ENCODE measurements at regions not wholly inside any gene's neighbourhood (a gene's known extent, or its start where the extent isn't known, plus 50 kb on each side); places are given as distances from the start of the nearest gene placed in this dataset.
A peak's percentile ranks its signal among the peaks of the same experiment; 100 is the strongest.
"Not testable (repeated sequence)": the region's sequence is repeated elsewhere in the genome, so short reads cannot be mapped to it uniquely, and the experiment has no call there.

GRCh38 chr19:28560786-28561185, 652.2 kb downstream of the UQCRFS1 start:
- ATAC-seq, result no peak
- Mint-ChIP-seq H3K27ac (no peak overlapping the region), H3K4me3 (no peak overlapping the region), H3K27me3 (no peaks in the 10 kb centered on the region), H3K9me3 (no peaks in the 10 kb centered on the region), H3K36me3 (peaks cover 5% of the 10 kb centered on the region), H3K4me1 (ENCODE audit: low read depth in 2 of 2) (peaks cover 6 to 24% of the 10 kb centered on the region in 2 donors)
- no peak for DNase-seq (ENCODE audit: low spot score)

GRCh38 chr19:28558783-28559182, 654.2 kb downstream of the UQCRFS1 start:
- DNase-seq (ENCODE audit: low spot score) (no peak), ATAC-seq (no peak)
- Mint-ChIP-seq H3K4me3 (no peak overlapping the region), H3K27ac (no peak overlapping the region), H3K27me3 (no peaks in the 10 kb centered on the region), H3K9me3 (peaks cover 3% of the 10 kb centered on the region), H3K36me3 (peaks cover 5% of the 10 kb centered on the region), H3K4me1 (ENCODE audit: low read depth in 2 of 2) (peaks cover 13 to 41% of the 10 kb centered on the region in 2 donors)

- H3K4me3 Mint-ChIP-seq, result no peak overlapping the region
- no peaks in the 10 kb centered on the region for H3K27me3 Mint-ChIP-seq
- H3K9me3 Mint-ChIP-seq, result peaks cover 6% of the 10 kb centered on the region
- ATAC-seq (no peak), DNase-seq (ENCODE audit: low spot score) (no peak)
- H3K4me1 Mint-ChIP-seq (ENCODE audit: low read depth in 2 of 2), result peaks cover 26 to 53% of the 10 kb centered on the region in 2 donors
- H3K27ac Mint-ChIP-seq, result peak overlapping the region in 1 of 2 donors; percentile 33
- H3K36me3 Mint-ChIP-seq, result no peaks in the 10 kb centered on the region
Observed at GRCh38 chr19:28556371-28556770, 656.6 kb downstream of the UQCRFS1 start.

DNA sequence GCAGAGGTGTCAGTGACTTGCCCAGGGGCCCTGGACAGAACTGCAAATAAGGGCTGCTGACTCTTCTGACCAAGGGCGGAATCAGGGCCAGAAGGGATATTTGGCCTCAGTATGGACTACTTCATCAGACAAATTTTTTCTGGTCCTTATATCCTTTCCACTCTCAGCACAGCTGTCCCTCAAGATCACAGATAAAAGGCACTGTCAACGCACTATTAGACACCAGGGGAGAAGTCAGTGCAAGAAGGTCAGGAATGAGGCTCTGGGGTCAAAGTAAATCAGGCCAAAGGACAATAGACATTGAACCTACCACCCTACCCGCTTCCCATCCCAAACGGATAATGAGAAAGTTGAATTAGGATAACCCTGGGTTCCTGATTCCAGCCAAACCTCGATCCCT, 657.6 kb downstream of the UQCRFS1 start:
- peaks cover 6% of the 10 kb centered on the region for H3K9me3 Mint-ChIP-seq
- no peaks in the 10 kb centered on the region for H3K36me3 Mint-ChIP-seq
- H3K27me3 Mint-ChIP-seq, result no peaks in the 10 kb centered on the region
- peak overlapping the region in 1 of 2 donors; percentile 33 for H3K27ac Mint-ChIP-seq
- H3K4me3 Mint-ChIP-seq, result no peak overlapping the region
- DNase-seq (ENCODE audit: low spot score) (no peak), ATAC-seq (no peak)
- peaks cover 26 to 50% of the 10 kb centered on the region in 2 donors for H3K4me1 Mint-ChIP-seq (ENCODE audit: low read depth in 2 of 2)

DNA sequence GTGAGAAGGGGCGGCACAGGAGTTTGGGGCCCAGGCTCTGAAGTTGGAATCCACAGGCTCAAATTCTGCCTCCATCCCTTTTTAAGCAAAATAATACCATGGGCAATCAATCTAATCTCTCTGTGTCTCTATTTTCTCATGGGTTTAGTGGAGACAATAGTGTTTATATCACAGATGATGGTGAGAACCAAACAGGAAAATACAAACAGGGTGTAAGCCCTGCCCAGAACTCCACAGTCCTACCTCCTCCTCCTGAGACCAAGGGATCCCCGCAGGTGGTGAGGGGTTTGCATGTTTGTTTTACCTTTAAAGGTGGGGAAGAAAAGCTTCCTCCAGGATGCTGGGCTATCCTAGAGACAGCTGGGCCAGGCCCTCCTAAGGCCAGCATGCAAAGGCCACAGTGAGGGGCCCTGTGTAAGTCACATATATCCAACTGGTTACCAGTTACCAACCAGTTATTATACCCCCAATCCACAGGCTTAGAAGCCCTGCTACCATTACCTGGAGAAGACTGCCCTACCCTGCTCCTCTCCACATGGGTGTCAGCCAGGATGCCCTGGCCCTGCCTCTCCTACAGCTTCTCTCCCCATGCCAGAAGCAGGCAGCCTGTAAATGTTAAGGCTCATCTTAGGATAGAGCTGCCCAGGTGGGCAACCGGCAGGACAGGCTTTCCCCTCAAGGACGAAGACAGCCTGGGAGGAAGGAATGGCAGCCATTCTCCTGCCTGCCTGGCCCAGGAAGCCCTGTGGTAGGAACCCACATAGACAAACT, 658.4 kb downstream of the UQCRFS1 start:
- peaks cover 6% of the 10 kb centered on the region for H3K9me3 Mint-ChIP-seq
- no peaks in the 10 kb centered on the region for H3K36me3 Mint-ChIP-seq
- peak overlapping the region; percentile 29 for H3K4me3 Mint-ChIP-seq
- H3K4me1 Mint-ChIP-seq (ENCODE audit: low read depth in 2 of 2), result peaks cover 26 to 55% of the 10 kb centered on the region in 2 donors
- peak overlapping the region; percentile 59 to 80 for H3K27ac Mint-ChIP-seq
- peak in 1 of 2 donors; percentile 33 for ATAC-seq
- DNase-seq (ENCODE audit: low spot score), result no peak
- no peaks in the 10 kb centered on the region for H3K27me3 Mint-ChIP-seq

- ATAC-seq (no peak), DNase-seq (ENCODE audit: low spot score) (no peak)
- peak overlapping the region; percentile 29 for H3K4me3 Mint-ChIP-seq
- H3K36me3 Mint-ChIP-seq, result no peaks in the 10 kb centered on the region
- H3K4me1 Mint-ChIP-seq (ENCODE audit: low read depth in 2 of 2), result peaks cover 26 to 56% of the 10 kb centered on the region in 2 donors
- no peaks in the 10 kb centered on the region for H3K27me3 Mint-ChIP-seq
- peaks cover 6% of the 10 kb centered on the region for H3K9me3 Mint-ChIP-seq
- H3K27ac Mint-ChIP-seq, result peak overlapping the region; percentile 59 to 80
Observed at GRCh38 chr19:28553764-28554163, 659.2 kb downstream of the UQCRFS1 start.

DNA sequence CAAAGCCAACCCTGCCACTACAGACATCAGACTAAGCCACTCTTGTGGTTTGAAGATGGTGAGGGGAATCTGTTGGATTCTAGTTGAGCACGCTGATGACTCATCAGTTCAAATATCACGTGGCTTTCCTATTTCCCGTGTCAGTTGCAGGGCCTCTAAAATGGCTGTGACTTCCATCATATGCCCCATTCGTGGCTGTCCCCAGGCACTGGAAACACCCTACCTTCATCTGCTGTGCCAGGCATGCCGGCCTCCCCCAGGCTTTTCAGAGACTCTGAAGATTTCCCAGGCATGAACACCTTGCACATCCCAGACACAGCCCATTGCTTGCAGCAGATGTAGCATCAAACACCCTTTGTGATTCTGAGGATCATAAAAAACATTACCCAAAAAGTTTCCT, 659.9 kb downstream of the UQCRFS1 start:
- H3K4me1 Mint-ChIP-seq (ENCODE audit: low read depth in 2 of 2), result peaks cover 26 to 56% of the 10 kb centered on the region in 2 donors
- ATAC-seq (peak; percentile 76 to 81), DNase-seq (ENCODE audit: low spot score) (no peak)
- no peaks in the 10 kb centered on the region for H3K36me3 Mint-ChIP-seq
- peaks cover 6% of the 10 kb centered on the region for H3K9me3 Mint-ChIP-seq
- H3K4me3 Mint-ChIP-seq, result peak overlapping the region; percentile 41
- peak overlapping the region; percentile 59 to 80 for H3K27ac Mint-ChIP-seq
- no peaks in the 10 kb centered on the region for H3K27me3 Mint-ChIP-seq

DNA sequence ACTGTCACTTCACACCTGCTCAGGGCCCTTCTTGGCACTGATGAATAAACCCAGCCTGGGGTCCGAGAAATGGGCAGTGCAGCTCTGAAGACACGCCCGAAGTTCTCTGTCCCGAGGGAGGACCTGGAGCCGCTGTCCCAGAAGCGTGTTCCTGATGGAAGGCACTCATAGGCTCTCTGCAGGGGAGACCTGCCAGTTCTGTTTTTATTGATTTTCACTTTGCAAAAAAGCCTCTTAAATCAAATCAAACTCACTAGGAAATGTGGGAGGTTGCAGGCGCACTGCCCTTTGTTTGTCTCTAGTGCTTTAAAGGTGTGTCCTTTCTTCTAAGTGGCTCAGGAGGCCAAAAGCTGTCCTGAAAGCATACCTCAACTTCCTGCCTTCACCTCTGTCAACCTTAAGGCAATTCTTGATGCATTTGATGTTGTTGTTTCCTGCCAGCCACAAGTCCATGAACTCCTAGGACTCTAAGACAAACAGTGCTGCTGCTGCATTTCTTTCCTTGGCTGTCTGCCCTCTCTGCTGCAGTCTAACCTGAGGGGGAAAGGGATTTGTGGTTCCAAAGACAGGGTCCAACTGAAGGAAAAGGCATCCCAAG, 663.2 kb downstream of the UQCRFS1 start:
- H3K27me3 Mint-ChIP-seq, result no peaks in the 10 kb centered on the region
- H3K4me3 Mint-ChIP-seq, result no peak overlapping the region
- DNase-seq (ENCODE audit: low spot score), result no peak

GRCh38 chr19:28546148-28546685, 666.7 kb downstream of the UQCRFS1 start:
- DNase-seq (ENCODE audit: low spot score), result no peak
- Mint-ChIP-seq H3K9me3 (no peaks in the 10 kb centered on the region), H3K4me1 (ENCODE audit: low read depth in 2 of 2) (peaks cover 0 to 10% of the 10 kb centered on the region in 2 donors), H3K36me3 (no peaks in the 10 kb centered on the region), H3K27ac (no peak overlapping the region), H3K4me3 (no peak overlapping the region), H3K27me3 (no peaks in the 10 kb centered on the region)
- ATAC-seq, result no peak

More for the DNA sequence above, 663.2 kb downstream of the UQCRFS1 start:
- ATAC-seq, result no peak
- Mint-ChIP-seq H3K27ac (no peak overlapping the region), H3K4me1 (ENCODE audit: low read depth in 2 of 2) (peaks cover 26 to 36% of the 10 kb centered on the region in 2 donors), H3K36me3 (no peaks in the 10 kb centered on the region), H3K9me3 (peaks cover 6% of the 10 kb centered on the region)

DNA sequence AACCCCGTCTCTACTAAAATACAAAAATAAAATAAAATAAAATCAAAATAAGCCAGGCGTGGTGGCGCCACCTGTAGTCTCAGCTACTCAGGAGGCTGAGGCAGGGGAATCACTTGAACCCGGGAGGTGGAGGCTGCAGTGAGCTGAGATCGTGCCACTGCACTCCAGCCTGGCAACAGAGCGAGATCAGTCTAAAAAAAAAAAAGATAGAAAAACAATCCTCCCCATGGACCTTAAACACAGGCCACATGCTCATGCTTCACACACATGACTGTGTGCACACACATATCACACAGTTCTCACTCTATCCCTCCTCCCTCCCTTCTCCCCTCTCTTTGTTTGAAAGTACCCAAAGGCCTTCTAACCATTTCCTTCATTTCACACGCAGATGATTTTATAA, 667.6 kb downstream of the UQCRFS1 start:
- H3K4me1 Mint-ChIP-seq (ENCODE audit: low read depth in 2 of 2), result peaks cover 0 to 10% of the 10 kb centered on the region in 2 donors
- not testable (repeated sequence) for H3K27ac Mint-ChIP-seq; ATAC-seq; H3K9me3 Mint-ChIP-seq; H3K4me3 Mint-ChIP-seq; DNase-seq (ENCODE audit: low spot score); H3K36me3 Mint-ChIP-seq; H3K27me3 Mint-ChIP-seq

- Mint-ChIP-seq H3K36me3 (no peaks in the 10 kb centered on the region), H3K27me3 (no peaks in the 10 kb centered on the region), H3K4me1 (ENCODE audit: low read depth in 2 of 2) (peaks cover 0 to 6% of the 10 kb centered on the region in 2 donors), H3K27ac (no peak overlapping the region), H3K4me3 (no peak overlapping the region), H3K9me3 (no peaks in the 10 kb centered on the region)
- ATAC-seq, result no peak
- no peak for DNase-seq (ENCODE audit: low spot score)
Observed at GRCh38 chr19:28544451-28545261, 668.3 kb downstream of the UQCRFS1 start.

GRCh38 chr19:28543244-28543776, 669.6 kb downstream of the UQCRFS1 start:
- no peaks in the 10 kb centered on the region for H3K9me3 Mint-ChIP-seq
- no peak overlapping the region for H3K4me3 Mint-ChIP-seq
- H3K27me3 Mint-ChIP-seq, result no peaks in the 10 kb centered on the region
- H3K36me3 Mint-ChIP-seq, result no peaks in the 10 kb centered on the region
- ATAC-seq, result no peak
- peaks cover 0 to 4% of the 10 kb centered on the region in 2 donors for H3K4me1 Mint-ChIP-seq (ENCODE audit: low read depth in 2 of 2)
- no peak for DNase-seq (ENCODE audit: low spot score)
- no peak overlapping the region for H3K27ac Mint-ChIP-seq

DNA sequence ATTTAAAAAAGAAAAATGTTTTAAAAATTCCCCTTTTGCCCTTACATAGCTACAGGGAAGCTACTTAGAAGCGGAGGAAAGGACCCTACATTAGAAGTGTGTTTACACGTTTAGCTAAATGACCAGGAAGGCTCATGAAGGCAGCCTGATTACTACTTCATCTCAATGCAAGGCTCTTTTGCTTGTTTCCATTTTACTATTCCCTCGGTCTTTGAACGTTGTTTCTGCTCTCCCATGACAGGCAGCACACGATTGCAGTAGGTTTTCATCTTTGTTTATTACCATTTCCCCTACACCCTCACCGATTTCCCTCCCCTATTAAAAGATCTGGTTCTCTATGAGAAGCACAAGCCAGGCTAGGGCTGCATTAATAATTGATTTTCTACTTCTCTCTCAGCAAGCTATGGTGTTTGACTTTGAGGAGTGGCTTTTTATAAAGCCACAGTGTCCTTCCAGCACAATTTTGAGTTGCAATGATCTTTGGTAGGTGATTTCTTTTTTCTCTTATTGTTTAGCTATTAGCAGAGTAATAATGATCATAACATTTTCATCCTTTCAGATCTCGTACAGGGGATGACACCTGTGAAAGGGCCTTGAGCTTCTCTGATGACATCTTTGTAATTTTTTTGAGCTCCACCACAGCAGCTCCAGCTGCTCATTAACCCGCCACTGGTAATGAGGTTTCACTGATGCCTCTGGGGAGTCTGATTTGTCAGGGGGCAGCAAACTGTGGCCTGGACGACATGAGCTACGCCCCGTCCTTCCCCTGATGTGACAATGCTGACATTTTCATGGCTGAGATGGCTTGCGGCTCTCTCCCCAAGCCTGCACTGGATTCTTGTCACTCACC, 670.3 kb downstream of the UQCRFS1 start:
- Mint-ChIP-seq H3K4me3 (no peak overlapping the region), H3K4me1 (ENCODE audit: low read depth in 2 of 2) (peaks cover 0 to 4% of the 10 kb centered on the region in 2 donors), H3K36me3 (peaks cover 6% of the 10 kb centered on the region), H3K27me3 (no peaks in the 10 kb centered on the region), H3K9me3 (no peaks in the 10 kb centered on the region), H3K27ac (no peak overlapping the region)
- DNase-seq (ENCODE audit: low spot score), result no peak
- no peak for ATAC-seq
